GM23338 (cell line): ENCODE measurements at regions not wholly inside any gene's neighbourhood (a gene's known extent, or its start where the extent isn't known, plus 50 kb on each side); places are given as distances from the start of the nearest gene placed in this dataset.

Experiments used
- ATAC-seq: fragments of 200-7000 bp; cut with Tn5 transposase; 3 replicates; pipeline ENCODE4 v1.9.1; 2020
- DNase-seq: peaks from one replicate; pipeline ENCODE4 v3.0.0-alpha.2; 2015; ENCODE audit warnings: low spot score
- H2AFZ ChIP-seq: fragments of 200-600 bp; sonication (generic); 2 replicates; pipeline ENCODE4 v1.8.0; 2016; ENCODE audit warnings: antibody characterized with exemption, mild to moderate bottlenecking, moderate library complexity
- H3F3A ChIP-seq: fragments of 200-600 bp; sonication (generic); replicated peaks from 2 replicates; pipeline ENCODE4 v1.8.0; 2017; ENCODE audit warnings: antibody characterized with exemption, mixed run types, low read depth
- H3K27ac ChIP-seq: fragments of 200-600 bp; sonication (generic); 2 replicates; pipeline ENCODE4 v1.6.1; 2016; ENCODE audit warnings: low read depth
- H3K27me3 ChIP-seq: fragments of 200-600 bp; sonication (generic); 2 replicates; pipeline ENCODE4 v1.8.0; 2016; ENCODE audit warnings: mild to moderate bottlenecking, mixed run types, moderate library complexity; ENCODE audit not compliant: insufficient read depth
- H3K36me3 ChIP-seq: fragments of 200-600 bp; sonication (generic); 2 replicates; pipeline ENCODE4 v1.8.0; 2016; ENCODE audit warnings: mild to moderate bottlenecking; ENCODE audit not compliant: insufficient read depth
- H3K4me1 ChIP-seq: fragments of 200-600 bp; sonication (generic); 2 replicates; pipeline ENCODE4 v1.8.0; 2016; ENCODE audit warnings: mild to moderate bottlenecking, moderate library complexity; ENCODE audit not compliant: insufficient read depth
- H3K4me2 ChIP-seq: fragments of 200-600 bp; sonication (generic); 2 replicates; pipeline ENCODE4 v1.7.1; 2017; ENCODE audit warnings: mixed run types
- H3K4me3 ChIP-seq: fragments of 200-600 bp; sonication (generic); 2 replicates; pipeline ENCODE4 v1.6.1; 2016; ENCODE audit warnings: mixed run types
- H3K79me2 ChIP-seq: fragments of 200-600 bp; sonication (generic); replicated peaks from 2 replicates; pipeline ENCODE4 v1.8.0; 2017; ENCODE audit warnings: mild to moderate bottlenecking; ENCODE audit not compliant: insufficient read depth
- H3K9me2 ChIP-seq: fragments of 200-600 bp; sonication (generic); 2 replicates; pipeline ENCODE4 v1.8.0; 2017; ENCODE audit not compliant: insufficient read depth
- H4K20me1 ChIP-seq: fragments of 200-600 bp; sonication (generic); replicated peaks from 2 replicates; pipeline ENCODE4 v1.8.0; 2017; ENCODE audit warnings: mild to moderate bottlenecking; ENCODE audit not compliant: insufficient read depth
- H3K27ac Mint-ChIP-seq: 2 replicates; pipeline ENCODE4 v1.8.0; 2020; ENCODE audit warnings: inconsistent platforms, mild to moderate bottlenecking, moderate library complexity, mixed read lengths
- H3K27me3 Mint-ChIP-seq: 3 replicates; pipeline ENCODE4 v1.8.0; 2022; ENCODE audit warnings: low read depth, mild to moderate bottlenecking, moderate library complexity, mixed read lengths, inconsistent platforms; ENCODE audit not compliant: insufficient read depth, poor library complexity
- H3K36me3 Mint-ChIP-seq: 3 replicates; pipeline ENCODE4 v1.8.0; 2021; ENCODE audit warnings: low read depth, mild to moderate bottlenecking, inconsistent platforms, moderate library complexity, mixed read lengths
- H3K4me1 Mint-ChIP-seq: 3 replicates; pipeline ENCODE4 v1.8.0; 2020; ENCODE audit warnings: mild to moderate bottlenecking, inconsistent platforms, mixed read lengths
- H3K4me3 Mint-ChIP-seq: 3 replicates; pipeline ENCODE4 v1.8.0; 2021; ENCODE audit warnings: moderate library complexity, mild to moderate bottlenecking, inconsistent platforms, mixed read lengths
- H3K9me3 Mint-ChIP-seq: 3 replicates; pipeline ENCODE4 v1.8.0; 2020; ENCODE audit warnings: moderate library complexity, mild to moderate bottlenecking, inconsistent platforms, mixed read lengths
- CTCF ChIP-seq, 2 experiments: fragments of 200-600 bp in 1 of 2; sonication (generic) in 1 of 2; conservative IDR thresholded peaks; 2 replicates each; pipeline versions ENCODE4 v1.5.1 to v1.6.1; 2016 to 2017; ENCODE audit warnings: antibody characterized with exemption in 2 of 2, low read depth in 2 of 2, mild to moderate bottlenecking in 2 of 2, moderate library complexity in 1 of 2
- ETS1 ChIP-seq: IDR thresholded peaks from 2 replicates; pipeline ENCODE4 v1.6.1; 2016; ENCODE audit warnings: antibody characterized with exemption
- EZH2 ChIP-seq: fragments of 200-600 bp; sonication (generic); IDR thresholded peaks from one replicate; pipeline ENCODE4 v1.8.0; 2017; ENCODE audit warnings: antibody characterized with exemption, mild to moderate bottlenecking, low read depth; ENCODE audit not compliant: unreplicated experiment
- POLR2AphosphoS5 ChIP-seq: IDR thresholded peaks from 2 replicates; pipeline ENCODE4 v1.6.1; 2016; ENCODE audit warnings: antibody characterized with exemption, low read depth
- REST ChIP-seq: IDR thresholded peaks from one replicate; pipeline ENCODE4 v1.6.1; 2018; ENCODE audit warnings: antibody characterized with exemption; ENCODE audit not compliant: unreplicated experiment
- STAT1 ChIP-seq: IDR thresholded peaks from one replicate; pipeline ENCODE4 v1.6.1; 2016; ENCODE audit warnings: antibody characterized with exemption; ENCODE audit not compliant: unreplicated experiment
- ZNF114 ChIP-seq: fragments of 250-450 bp; sonication (Bioruptor Pico); IDR thresholded peaks from 2 replicates; pipeline ENCODE4 v1.5.0; 2020; ENCODE audit warnings: mild to moderate bottlenecking, moderate library complexity
- ZNF331 ChIP-seq: fragments of 250-450 bp; sonication (Bioruptor Pico); IDR thresholded peaks from 2 replicates; pipeline ENCODE4 v1.5.0; 2020; ENCODE audit warnings: low read depth, mild to moderate bottlenecking, moderate library complexity
- ZNF462 ChIP-seq: fragments of 250-450 bp; sonication (Bioruptor Pico); IDR thresholded peaks from 2 replicates; pipeline ENCODE4 v1.5.0; 2020; ENCODE audit warnings: mild to moderate bottlenecking, moderate library complexity

GRCh38 chr14:22472935-22473854, 115.8 kb downstream of the DAD1 start (continued):
- no peak for TF ChIP-seq ZNF462 (CRISPR knock-in tag)

GRCh38 chr14:22472466-22472865, 116.6 kb downstream of the DAD1 start:
- H4K20me1 ChIP-seq, result no peaks in the 10 kb centered on the region
- no peaks in the 10 kb centered on the region for H3K9me2 ChIP-seq
- Mint-ChIP-seq H3K4me1 (peaks cover 18% of the 10 kb centered on the region), H3K36me3 (no peaks in the 10 kb centered on the region), H3K4me3 (no peak overlapping the region), H3K27ac (no peak overlapping the region), H3K27me3 (peaks cover 3% of the 10 kb centered on the region), H3K9me3 (no peaks in the 10 kb centered on the region)
- H3K79me2 ChIP-seq, result no peaks in the 10 kb centered on the region
- H3K4me2 ChIP-seq, result no peak overlapping the region
- peak overlapping the region; percentile 64; the same call in 1 of the 2 replicates for H2AFZ ChIP-seq
- H3K27ac ChIP-seq, result no peak overlapping the region
- no peaks in the 10 kb centered on the region for H3F3A ChIP-seq
- H3K27me3 ChIP-seq, result no peaks in the 10 kb centered on the region
- DNase-seq, result no peak
- H3K4me3 ChIP-seq, result no peak overlapping the region
- ATAC-seq, result no peak
- peaks cover 13% of the 10 kb centered on the region for H3K4me1 ChIP-seq
- no peaks in the 10 kb centered on the region for H3K36me3 ChIP-seq
- TF ChIP-seq ETS1 (no peak), ZNF331 (CRISPR knock-in tag) (no peak), ZNF114 (no peak), STAT1 (no peak), REST (no peak), POLR2AphosphoS5 (no peak), CTCF (conservative IDR thresholded peaks at IDR 0.05; ENCODE audit: low read depth in 2 of 2) (no peak), EZH2 (no peak)
